Neural cell (in vitro differentiated cells): ENCODE measurements at regions not wholly inside any gene's neighbourhood (a gene's known extent, or its start where the extent isn't known, plus 50 kb on each side); places are given as distances from the start of the nearest gene placed in this dataset.

Source experiments
- H2AFZ ChIP-seq: fragments of 200-600, 300-800 bp; sonication (generic), shearing (Covaris generic); 2 replicates; pipeline ENCODE4 v1.6.0; 2014; ENCODE audit warnings: low read depth, mild to moderate bottlenecking, antibody characterized with exemption, low read length, moderate library complexity
- H3F3A ChIP-seq: fragments of 200-600 bp; shearing (Covaris generic); 2 replicates; pipeline ENCODE4 v1.6.1; 2016; ENCODE audit warnings: mild to moderate bottlenecking, moderate library complexity, mixed read lengths, antibody characterized with exemption, low read length; ENCODE audit not compliant: insufficient read depth, poor library complexity, severe bottlenecking
- H3K27ac ChIP-seq: fragments of 200-600, 300-800 bp; sonication (generic), shearing (Covaris generic); 2 replicates; pipeline ENCODE4 v1.5.1; 2014; ENCODE audit warnings: mild to moderate bottlenecking, low read length, moderate library complexity
- H3K27me3 ChIP-seq: fragments of 300-800, 200-600 bp; sonication (generic), shearing (Covaris generic); 2 replicates; pipeline ENCODE4 v1.6.0; 2014; ENCODE audit warnings: mild to moderate bottlenecking, low read depth, low read length, moderate library complexity; ENCODE audit not compliant: insufficient read depth
- H3K36me3 ChIP-seq: fragments of 300-800, 200-600 bp; sonication (generic), shearing (Covaris generic); 2 replicates; pipeline ENCODE4 v1.5.1; 2014; ENCODE audit warnings: mild to moderate bottlenecking, antibody characterized with exemption, low read length, moderate library complexity; ENCODE audit not compliant: insufficient read depth
- H3K4me2 ChIP-seq: fragments of 300-800, 200-600 bp; sonication (generic), shearing (Covaris generic); 2 replicates; pipeline ENCODE4 v1.6.0; 2014; ENCODE audit warnings: mild to moderate bottlenecking, low read length
- H3K4me3 ChIP-seq: fragments of 300-800, 200-600 bp; sonication (generic), shearing (Covaris generic); 2 replicates; pipeline ENCODE4 v1.5.1; 2014; ENCODE audit warnings: mild to moderate bottlenecking, low read length, moderate library complexity
- H3K79me2 ChIP-seq: fragments of 200-600 bp; shearing (Covaris generic); replicated peaks from 2 replicates; pipeline ENCODE4 v1.6.0; 2014; ENCODE audit warnings: mild to moderate bottlenecking, low read length, moderate library complexity; ENCODE audit not compliant: insufficient read depth
- H3K9ac ChIP-seq: fragments of 300-800, 200-600 bp; sonication (generic), shearing (Covaris generic); 2 replicates; pipeline ENCODE4 v1.6.1; 2016; ENCODE audit warnings: mild to moderate bottlenecking, low read length, mixed read lengths
- H3K9me2 ChIP-seq: fragments of 200-600 bp; shearing (Covaris generic); 2 replicates; pipeline ENCODE4 v1.6.1; 2016; ENCODE audit warnings: mild to moderate bottlenecking, low read length, mixed read lengths; ENCODE audit not compliant: insufficient read depth
- H3K9me3 ChIP-seq: fragments of 200-600, 300-800 bp; sonication (generic), shearing (Covaris generic); 2 replicates; pipeline ENCODE4 v1.6.1; 2016; ENCODE audit warnings: mild to moderate bottlenecking, mixed run types, low read length, moderate library complexity, mixed read lengths
- H4K20me1 ChIP-seq: fragments of 200-600 bp; shearing (Covaris generic); 2 replicates; pipeline ENCODE4 v1.6.1; 2016; ENCODE audit warnings: mild to moderate bottlenecking, mixed run types; ENCODE audit not compliant: insufficient read depth
- EP300 ChIP-seq: fragments of 450-650 bp; conservative IDR thresholded peaks from 2 replicates; pipeline ENCODE4 v1.6.1; 2014; ENCODE audit warnings: antibody characterized with exemption, mild to moderate bottlenecking, moderate library complexity; ENCODE audit not compliant: poor library complexity, severe bottlenecking
- EZH2 ChIP-seq: fragments of 200-600, 300-800 bp; shearing (Covaris generic), sonication (generic); IDR thresholded peaks from 2 replicates; pipeline ENCODE4 v1.6.1; 2014; ENCODE audit warnings: antibody characterized with exemption, low read length, borderline replicate concordance, mild to moderate bottlenecking; ENCODE audit not compliant: insufficient read depth, poor library complexity, severe bottlenecking
- MXI1 ChIP-seq: fragments of 450-650 bp; conservative IDR thresholded peaks from 2 replicates; pipeline ENCODE4 v1.6.1; 2014; ENCODE audit warnings: antibody characterized with exemption, mild to moderate bottlenecking; ENCODE audit not compliant: poor library complexity, severe bottlenecking
- POLR2AphosphoS5 ChIP-seq: IDR thresholded peaks from 2 replicates; pipeline ENCODE4 v1.6.1; 2012
- RAD21 ChIP-seq: fragments of 450-650 bp; conservative IDR thresholded peaks from 2 replicates; pipeline ENCODE4 v1.6.1; 2014; ENCODE audit warnings: antibody characterized with exemption, mild to moderate bottlenecking, moderate library complexity
- SMC3 ChIP-seq: fragments of 450-650 bp; conservative IDR thresholded peaks from 2 replicates; pipeline ENCODE4 v1.6.1; 2014; ENCODE audit warnings: antibody characterized with exemption, mild to moderate bottlenecking, moderate library complexity; ENCODE audit not compliant: poor library complexity
- TAF1 ChIP-seq: IDR thresholded peaks from 2 replicates; pipeline ENCODE4 v1.6.1; 2012; ENCODE audit warnings: low read depth
- TF ChIP-seq, protein P1 (sequence below): fragments of 450-650 bp; IDR thresholded peaks from 2 replicates; pipeline ENCODE4 v1.5.1; 2014; ENCODE audit warnings: antibody characterized with exemption, mild to moderate bottlenecking, moderate library complexity; ENCODE audit not compliant: poor library complexity, severe bottlenecking
- TF ChIP-seq, protein P2 (sequence below): IDR thresholded peaks from 2 replicates; pipeline ENCODE4 v1.6.1; 2012; ENCODE audit warnings: borderline replicate concordance

DNA sequence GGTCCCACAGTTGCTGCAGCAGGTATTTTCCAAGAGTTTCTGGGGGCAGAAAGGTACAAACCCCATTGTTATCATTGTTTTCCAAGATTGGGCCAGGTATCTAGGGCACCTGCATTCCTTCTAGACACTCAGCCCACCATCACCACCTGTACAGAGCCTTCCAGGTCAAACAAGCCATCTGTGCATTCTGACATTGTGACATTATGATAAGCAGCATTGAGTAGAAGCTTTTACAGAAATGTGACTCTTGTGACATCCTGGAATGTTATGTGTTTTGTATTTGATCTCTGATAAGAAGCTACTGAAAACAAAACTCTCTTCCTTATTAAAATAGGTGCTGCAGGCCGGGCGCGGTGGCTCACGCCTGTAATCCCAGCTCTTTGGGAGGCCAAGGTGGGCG, 128.1 kb upstream of the CCN2 start:
- Histone ChIP-seq H3K9me3 (no peaks in the 10 kb centered on the region), H3K9ac (no peak overlapping the region), H3K4me2 (no peak overlapping the region), H3K9me2 (no peaks in the 10 kb centered on the region), H3K79me2 (no peaks in the 10 kb centered on the region), H3F3A (no peaks in the 10 kb centered on the region), H2AFZ (no peak overlapping the region), H3K27ac (no peak overlapping the region), H3K36me3 (no peaks in the 10 kb centered on the region), H4K20me1 (no peaks in the 10 kb centered on the region), H3K27me3 (no peaks in the 10 kb centered on the region), H3K4me3 (no peak overlapping the region)
- no peak for TF ChIP-seq RAD21
- TF ChIP-seq EP300 = no peak
- no peak for TF ChIP-seq EZH2
- TF ChIP-seq, protein P1, sequence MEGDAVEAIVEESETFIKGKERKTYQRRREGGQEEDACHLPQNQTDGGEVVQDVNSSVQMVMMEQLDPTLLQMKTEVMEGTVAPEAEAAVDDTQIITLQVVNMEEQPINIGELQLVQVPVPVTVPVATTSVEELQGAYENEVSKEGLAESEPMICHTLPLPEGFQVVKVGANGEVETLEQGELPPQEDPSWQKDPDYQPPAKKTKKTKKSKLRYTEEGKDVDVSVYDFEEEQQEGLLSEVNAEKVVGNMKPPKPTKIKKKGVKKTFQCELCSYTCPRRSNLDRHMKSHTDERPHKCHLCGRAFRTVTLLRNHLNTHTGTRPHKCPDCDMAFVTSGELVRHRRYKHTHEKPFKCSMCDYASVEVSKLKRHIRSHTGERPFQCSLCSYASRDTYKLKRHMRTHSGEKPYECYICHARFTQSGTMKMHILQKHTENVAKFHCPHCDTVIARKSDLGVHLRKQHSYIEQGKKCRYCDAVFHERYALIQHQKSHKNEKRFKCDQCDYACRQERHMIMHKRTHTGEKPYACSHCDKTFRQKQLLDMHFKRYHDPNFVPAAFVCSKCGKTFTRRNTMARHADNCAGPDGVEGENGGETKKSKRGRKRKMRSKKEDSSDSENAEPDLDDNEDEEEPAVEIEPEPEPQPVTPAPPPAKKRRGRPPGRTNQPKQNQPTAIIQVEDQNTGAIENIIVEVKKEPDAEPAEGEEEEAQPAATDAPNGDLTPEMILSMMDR = no peak
- TF ChIP-seq, protein P2, sequence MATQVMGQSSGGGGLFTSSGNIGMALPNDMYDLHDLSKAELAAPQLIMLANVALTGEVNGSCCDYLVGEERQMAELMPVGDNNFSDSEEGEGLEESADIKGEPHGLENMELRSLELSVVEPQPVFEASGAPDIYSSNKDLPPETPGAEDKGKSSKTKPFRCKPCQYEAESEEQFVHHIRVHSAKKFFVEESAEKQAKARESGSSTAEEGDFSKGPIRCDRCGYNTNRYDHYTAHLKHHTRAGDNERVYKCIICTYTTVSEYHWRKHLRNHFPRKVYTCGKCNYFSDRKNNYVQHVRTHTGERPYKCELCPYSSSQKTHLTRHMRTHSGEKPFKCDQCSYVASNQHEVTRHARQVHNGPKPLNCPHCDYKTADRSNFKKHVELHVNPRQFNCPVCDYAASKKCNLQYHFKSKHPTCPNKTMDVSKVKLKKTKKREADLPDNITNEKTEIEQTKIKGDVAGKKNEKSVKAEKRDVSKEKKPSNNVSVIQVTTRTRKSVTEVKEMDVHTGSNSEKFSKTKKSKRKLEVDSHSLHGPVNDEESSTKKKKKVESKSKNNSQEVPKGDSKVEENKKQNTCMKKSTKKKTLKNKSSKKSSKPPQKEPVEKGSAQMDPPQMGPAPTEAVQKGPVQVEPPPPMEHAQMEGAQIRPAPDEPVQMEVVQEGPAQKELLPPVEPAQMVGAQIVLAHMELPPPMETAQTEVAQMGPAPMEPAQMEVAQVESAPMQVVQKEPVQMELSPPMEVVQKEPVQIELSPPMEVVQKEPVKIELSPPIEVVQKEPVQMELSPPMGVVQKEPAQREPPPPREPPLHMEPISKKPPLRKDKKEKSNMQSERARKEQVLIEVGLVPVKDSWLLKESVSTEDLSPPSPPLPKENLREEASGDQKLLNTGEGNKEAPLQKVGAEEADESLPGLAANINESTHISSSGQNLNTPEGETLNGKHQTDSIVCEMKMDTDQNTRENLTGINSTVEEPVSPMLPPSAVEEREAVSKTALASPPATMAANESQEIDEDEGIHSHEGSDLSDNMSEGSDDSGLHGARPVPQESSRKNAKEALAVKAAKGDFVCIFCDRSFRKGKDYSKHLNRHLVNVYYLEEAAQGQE = no peak
- no peak for TF ChIP-seq TAF1
- no peak for TF ChIP-seq POLR2AphosphoS5
- no peak for TF ChIP-seq SMC3
- no peak for TF ChIP-seq MXI1

DNA sequence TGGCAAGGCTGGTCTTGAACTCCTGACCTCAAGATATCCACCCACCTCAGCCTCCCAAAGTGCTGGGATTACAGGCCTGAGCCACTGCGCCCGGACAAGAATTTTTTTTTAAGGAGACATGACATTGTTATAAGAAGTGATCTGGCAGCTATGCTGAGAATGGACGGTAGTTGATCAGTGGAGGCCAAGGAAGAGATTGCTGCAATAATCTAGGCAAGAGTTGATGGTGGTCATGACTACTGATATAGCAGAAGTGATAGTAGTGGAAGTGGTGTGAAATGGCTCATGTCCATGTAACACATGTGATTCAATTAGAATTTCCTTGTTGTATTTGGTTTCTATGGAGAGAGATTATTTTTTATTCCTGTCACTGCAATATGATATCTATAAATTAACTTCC, 125.3 kb upstream of the CCN2 start:
- no peaks in the 10 kb centered on the region for H3K9me2 ChIP-seq
- H2AFZ ChIP-seq = no peak overlapping the region
- no peaks in the 10 kb centered on the region for H3K27me3 ChIP-seq
- no peaks in the 10 kb centered on the region for H3K9me3 ChIP-seq
- no peak overlapping the region for H3K27ac ChIP-seq
- no peaks in the 10 kb centered on the region for H3K79me2 ChIP-seq
- no peaks in the 10 kb centered on the region for H4K20me1 ChIP-seq
- TF ChIP-seq, protein P1 = no peak
- TF ChIP-seq EZH2 = no peak
- no peak for TF ChIP-seq POLR2AphosphoS5
- no peak for TF ChIP-seq RAD21
- no peak for TF ChIP-seq SMC3
- TF ChIP-seq, protein P2 = no peak
- TF ChIP-seq MXI1 = no peak
- H3K4me3 ChIP-seq = no peak overlapping the region
- H3K4me2 ChIP-seq = no peak overlapping the region
- H3K9ac ChIP-seq = no peak overlapping the region
- no peaks in the 10 kb centered on the region for H3K36me3 ChIP-seq
- no peaks in the 10 kb centered on the region for H3F3A ChIP-seq
